H1 (cell line): ENCODE measurements at regions not wholly inside any gene's neighbourhood (a gene's known extent, or its start where the extent isn't known, plus 50 kb on each side); places are given as distances from the start of the nearest gene placed in this dataset.

Source experiments
- BCL11A ChIP-seq, 2 experiments: IDR thresholded peaks; one replicate each; pipeline ENCODE4 v1.6.1; 2011; ENCODE audit warnings: low read depth in 2 of 2, low read length in 2 of 2, mild to moderate bottlenecking in 2 of 2
- EZH2 ChIP-seq: fragments of 200-600 bp; sonication (generic); IDR thresholded peaks from 2 replicates; pipeline ENCODE4 v1.7.1; 2012; ENCODE audit warnings: low read depth, mild to moderate bottlenecking, moderate library complexity, low read length, inconsistent platforms; ENCODE audit not compliant: severe bottlenecking
- POLR2A ChIP-seq, 2 experiments: IDR thresholded peaks; 1 replicate in 1 of 2; 2 replicates in 1 of 2; pipeline ENCODE4 v1.6.1; 2011; ENCODE audit warnings: low read depth in 2 of 2, low read length in 2 of 2, mild to moderate bottlenecking in 2 of 2; ENCODE audit errors: control extremely low read depth in 1 of 2
- POLR2AphosphoS5 ChIP-seq: IDR thresholded peaks from 2 replicates; pipeline ENCODE4 v1.6.1; 2011; ENCODE audit warnings: low read depth, low read length
- RAD21 ChIP-seq, 2 experiments: IDR thresholded peaks in 1 of 2; conservative IDR thresholded peaks in 1 of 2; 2 replicates each; pipeline ENCODE4 v1.6.1; 2011; ENCODE audit warnings: low read depth in 2 of 2, low read length in 2 of 2, improper control_type of control experiment in 1 of 2, inconsistent platforms in 1 of 2, mild to moderate bottlenecking in 1 of 2, moderate library complexity in 1 of 2
- RXRA ChIP-seq: IDR thresholded peaks from 2 replicates; pipeline ENCODE4 v1.6.1; 2011; ENCODE audit warnings: low read depth, mild to moderate bottlenecking, low read length, moderate library complexity; ENCODE audit not compliant: insufficient read depth
- SP1 ChIP-seq: IDR thresholded peaks from 2 replicates; pipeline ENCODE4 v1.6.1; 2011; ENCODE audit warnings: low read depth, low read length
- SP4 ChIP-seq: IDR thresholded peaks from 2 replicates; pipeline ENCODE4 v1.6.1; 2012; ENCODE audit warnings: low read length, inconsistent platforms
- TBP ChIP-seq: IDR thresholded peaks from 2 replicates; pipeline ENCODE4 v1.6.1; 2011; ENCODE audit warnings: low read depth, low read length, improper control_type of control experiment
- TF ChIP-seq, protein P1 (sequence below), 3 experiments: IDR thresholded peaks; 1 replicate in 2 of 3; 2 replicates in 1 of 3; pipeline versions ENCODE4 v1.5.1 to v1.6.1; 2011; ENCODE audit warnings: low read length in 3 of 3, mild to moderate bottlenecking in 3 of 3, inconsistent platforms in 2 of 3, low read depth in 1 of 3, moderate library complexity in 1 of 3; ENCODE audit not compliant: insufficient read depth in 1 of 3; ENCODE audit errors: control extremely low read depth in 1 of 3
- TF ChIP-seq, protein P2 (sequence below): IDR thresholded peaks from 2 replicates; pipeline ENCODE4 v1.6.1; 2012; ENCODE audit warnings: inconsistent platforms

DNA sequence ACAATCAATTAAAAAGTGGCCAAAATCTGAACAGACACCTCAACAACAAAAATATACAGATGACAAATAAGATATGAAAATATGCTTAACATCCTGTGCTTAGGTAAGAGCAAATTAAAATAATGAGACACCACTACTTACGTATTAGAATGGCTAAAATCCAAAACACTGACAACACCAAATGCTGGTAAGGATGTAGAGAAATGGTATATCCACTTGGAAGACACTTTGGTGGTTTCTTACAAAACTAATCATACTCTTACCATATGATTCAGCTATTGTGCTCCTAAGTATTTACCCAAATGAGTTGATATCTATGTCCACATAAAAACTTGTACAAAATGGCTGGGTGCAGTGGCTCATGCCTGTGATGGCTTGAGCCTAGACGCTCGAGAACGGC, 51.7 kb upstream of the ZNF599 start:
- no peak for TF ChIP-seq SP1
- TF ChIP-seq, protein P1, sequence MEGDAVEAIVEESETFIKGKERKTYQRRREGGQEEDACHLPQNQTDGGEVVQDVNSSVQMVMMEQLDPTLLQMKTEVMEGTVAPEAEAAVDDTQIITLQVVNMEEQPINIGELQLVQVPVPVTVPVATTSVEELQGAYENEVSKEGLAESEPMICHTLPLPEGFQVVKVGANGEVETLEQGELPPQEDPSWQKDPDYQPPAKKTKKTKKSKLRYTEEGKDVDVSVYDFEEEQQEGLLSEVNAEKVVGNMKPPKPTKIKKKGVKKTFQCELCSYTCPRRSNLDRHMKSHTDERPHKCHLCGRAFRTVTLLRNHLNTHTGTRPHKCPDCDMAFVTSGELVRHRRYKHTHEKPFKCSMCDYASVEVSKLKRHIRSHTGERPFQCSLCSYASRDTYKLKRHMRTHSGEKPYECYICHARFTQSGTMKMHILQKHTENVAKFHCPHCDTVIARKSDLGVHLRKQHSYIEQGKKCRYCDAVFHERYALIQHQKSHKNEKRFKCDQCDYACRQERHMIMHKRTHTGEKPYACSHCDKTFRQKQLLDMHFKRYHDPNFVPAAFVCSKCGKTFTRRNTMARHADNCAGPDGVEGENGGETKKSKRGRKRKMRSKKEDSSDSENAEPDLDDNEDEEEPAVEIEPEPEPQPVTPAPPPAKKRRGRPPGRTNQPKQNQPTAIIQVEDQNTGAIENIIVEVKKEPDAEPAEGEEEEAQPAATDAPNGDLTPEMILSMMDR (IDR thresholded peaks at IDR 0.05; ENCODE audit: control extremely low read depth in 1 of 3, insufficient read depth in 1 of 3, low read depth in 1 of 3, low read length in 3 of 3) = no peak
- TF ChIP-seq POLR2A (IDR thresholded peaks at IDR 0.05; ENCODE audit: control extremely low read depth in 1 of 2, low read depth in 2 of 2, low read length in 2 of 2) = no peak
- no peak for TF ChIP-seq POLR2AphosphoS5
- TF ChIP-seq, protein P2, sequence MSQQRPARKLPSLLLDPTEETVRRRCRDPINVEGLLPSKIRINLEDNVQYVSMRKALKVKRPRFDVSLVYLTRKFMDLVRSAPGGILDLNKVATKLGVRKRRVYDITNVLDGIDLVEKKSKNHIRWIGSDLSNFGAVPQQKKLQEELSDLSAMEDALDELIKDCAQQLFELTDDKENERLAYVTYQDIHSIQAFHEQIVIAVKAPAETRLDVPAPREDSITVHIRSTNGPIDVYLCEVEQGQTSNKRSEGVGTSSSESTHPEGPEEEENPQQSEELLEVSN = no peak
- no peak for TF ChIP-seq BCL11A (IDR thresholded peaks at IDR 0.05; ENCODE audit: low read depth in 2 of 2, low read length in 2 of 2)
- TF ChIP-seq TBP = no peak
- no peak for TF ChIP-seq RAD21 (IDR thresholded peaks at IDR 0.05 in 1 of 2, conservative IDR thresholded peaks at IDR 0.05 in 1 of 2; ENCODE audit: low read depth in 2 of 2, low read length in 2 of 2)
- TF ChIP-seq RXRA = no peak
- TF ChIP-seq SP4 = no peak
- no peak for TF ChIP-seq EZH2
